ENCODE measurements at regions not wholly inside any gene's neighbourhood (a gene's known extent, or its start where the extent isn't known, plus 50 kb on each side); places are given as distances from the start of the nearest gene placed in this dataset.

DNA sequence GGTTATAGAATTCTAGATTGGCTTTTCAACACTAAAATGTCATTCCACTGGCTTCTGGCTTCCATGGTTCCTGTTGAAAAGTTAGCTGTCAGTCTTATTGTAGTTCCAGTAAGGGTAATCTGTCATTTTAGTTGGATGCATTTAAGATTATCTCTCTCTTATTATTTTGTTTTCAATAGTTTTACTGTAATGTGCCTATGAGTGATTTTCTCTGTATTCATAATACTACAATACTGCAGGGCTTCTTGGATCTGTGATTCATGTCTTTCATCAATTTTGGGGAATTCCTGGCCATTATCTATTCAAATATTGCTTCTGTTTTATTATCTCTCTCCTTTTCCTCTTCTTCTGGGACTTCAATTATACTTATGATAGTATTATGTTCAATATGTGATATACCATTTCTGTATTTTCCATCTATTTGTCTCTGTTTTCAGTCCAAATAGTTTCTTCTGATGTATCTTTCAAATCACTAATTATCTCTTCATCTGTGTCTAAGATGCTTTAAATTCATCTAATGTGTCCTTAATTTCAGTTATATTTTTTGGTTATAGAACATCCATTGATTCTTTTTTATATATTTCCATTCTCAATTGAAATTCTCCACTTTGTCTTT lies 101.5 kb downstream of the KCTD15 start:
- no peak for DNase-seq (ENCODE audit: low read depth in 2 of 2)

DNA sequence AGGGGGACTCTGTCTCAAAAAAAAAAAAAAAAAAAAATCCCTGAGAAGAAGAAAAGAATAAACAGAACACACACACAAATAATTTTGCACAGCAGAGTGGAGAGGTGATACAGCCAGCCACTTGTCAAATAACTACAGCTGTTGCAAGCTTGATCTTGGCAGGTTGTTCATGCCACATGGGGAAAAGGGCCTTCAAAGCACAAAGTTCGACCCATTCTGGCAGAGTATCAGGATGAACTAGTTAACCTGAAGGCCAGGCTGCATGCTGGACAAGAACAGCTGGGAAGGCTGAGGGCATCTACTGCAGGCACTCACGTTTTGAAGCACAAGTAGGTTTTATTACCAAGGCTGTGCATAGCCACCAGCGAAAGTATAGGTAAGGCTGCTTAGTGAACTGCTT lies 104.1 kb downstream of the KCTD15 start:
- no peak for DNase-seq (ENCODE audit: low read depth in 2 of 2)

DNA sequence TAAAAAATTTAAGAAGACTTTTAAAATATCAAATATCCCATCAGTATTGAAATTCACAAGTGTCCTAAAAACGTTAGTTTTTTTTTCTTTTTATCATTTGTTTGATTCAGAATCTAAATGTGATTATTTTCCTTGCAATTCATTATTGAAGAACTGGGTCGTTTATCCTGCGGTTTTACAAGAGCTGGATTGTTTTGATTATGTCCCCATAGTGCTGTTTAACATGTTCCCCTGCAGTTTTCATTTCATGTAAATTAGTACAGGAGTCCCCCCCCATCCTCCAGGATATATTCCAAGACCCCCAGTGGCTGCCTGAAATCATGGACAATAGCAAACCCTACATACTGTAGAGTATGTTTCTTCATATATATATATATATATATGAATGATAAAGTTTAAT lies 105.7 kb downstream of the KCTD15 start:
- no peak for DNase-seq (ENCODE audit: low read depth in 2 of 2)

DNA sequence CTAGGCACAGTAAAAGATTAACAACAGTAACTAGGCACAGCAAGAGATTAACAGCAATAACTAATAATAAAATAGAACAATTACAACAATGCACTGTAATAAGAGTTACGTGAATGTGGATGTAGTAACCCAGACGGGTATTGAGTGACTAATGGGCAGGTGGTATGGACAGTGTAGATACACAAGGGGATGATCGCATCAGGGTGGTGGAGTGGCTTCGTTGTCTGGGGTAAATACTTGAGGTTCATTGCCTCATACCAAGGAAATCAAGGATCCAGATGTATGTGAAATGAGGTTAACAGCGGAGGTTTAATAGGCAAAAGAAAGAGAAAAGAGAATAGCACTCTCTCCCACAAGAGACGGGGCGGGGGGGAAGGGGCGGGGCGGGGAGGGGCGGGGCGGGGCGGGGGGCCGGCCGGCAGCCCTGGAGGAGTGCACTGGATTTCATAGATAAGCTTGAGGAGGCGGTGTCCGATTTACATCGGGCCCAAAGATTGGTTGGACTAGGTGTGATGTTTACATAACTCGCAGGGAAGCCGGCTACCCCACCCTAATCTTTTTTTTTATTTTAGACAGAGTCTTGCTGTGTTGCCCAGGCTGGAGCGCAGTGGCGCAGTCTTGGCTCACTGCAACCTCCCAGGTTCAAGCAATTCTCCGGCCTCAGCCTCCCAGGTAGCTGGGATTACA lies 106.3 kb downstream of the KCTD15 start:
- no peak for DNase-seq (ENCODE audit: low read depth in 2 of 2)

DNA sequence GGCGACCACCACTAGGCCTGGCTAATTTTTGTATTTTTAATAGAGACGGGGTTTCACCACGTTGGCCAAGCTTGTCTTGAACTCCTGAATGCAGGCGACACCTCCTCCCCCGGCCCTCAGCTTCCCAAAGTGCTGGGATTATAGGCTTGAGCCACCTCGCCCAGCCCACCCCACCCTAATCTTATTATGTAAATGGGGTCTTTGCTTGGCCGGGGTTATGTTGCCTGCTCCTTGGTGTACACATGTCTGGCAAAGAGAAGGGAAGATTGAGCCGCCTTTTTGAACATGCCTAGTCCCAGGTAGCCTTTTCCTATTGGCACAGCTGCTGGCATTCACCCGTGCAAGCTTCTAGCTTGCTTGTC lies 106.8 kb downstream of the KCTD15 start:
- DNase-seq (ENCODE audit: low read depth in 2 of 2) = no peak

DNA sequence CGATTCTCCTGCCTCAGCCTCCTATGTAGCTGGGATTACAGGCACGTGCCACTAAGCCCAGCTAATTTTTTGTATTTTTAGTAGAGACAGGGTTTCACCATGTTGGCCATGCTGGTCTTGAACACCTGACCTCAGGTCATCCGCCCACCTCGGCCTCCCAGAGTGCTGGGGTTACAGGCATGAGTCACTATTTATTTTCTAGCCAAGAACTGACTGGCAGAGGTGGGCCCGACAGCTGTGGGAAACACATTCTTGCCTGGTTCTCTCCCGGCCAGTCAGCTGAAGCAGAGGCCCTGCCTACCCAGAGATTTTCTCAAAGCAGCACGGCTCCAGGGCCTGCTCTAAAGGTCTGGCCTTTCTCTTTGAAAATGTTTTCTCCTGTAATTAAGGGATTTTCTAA lies 108.0 kb downstream of the KCTD15 start:
- DNase-seq (ENCODE audit: low read depth in 2 of 2) = peak in 1 of 2 donors; percentile 92

DNA sequence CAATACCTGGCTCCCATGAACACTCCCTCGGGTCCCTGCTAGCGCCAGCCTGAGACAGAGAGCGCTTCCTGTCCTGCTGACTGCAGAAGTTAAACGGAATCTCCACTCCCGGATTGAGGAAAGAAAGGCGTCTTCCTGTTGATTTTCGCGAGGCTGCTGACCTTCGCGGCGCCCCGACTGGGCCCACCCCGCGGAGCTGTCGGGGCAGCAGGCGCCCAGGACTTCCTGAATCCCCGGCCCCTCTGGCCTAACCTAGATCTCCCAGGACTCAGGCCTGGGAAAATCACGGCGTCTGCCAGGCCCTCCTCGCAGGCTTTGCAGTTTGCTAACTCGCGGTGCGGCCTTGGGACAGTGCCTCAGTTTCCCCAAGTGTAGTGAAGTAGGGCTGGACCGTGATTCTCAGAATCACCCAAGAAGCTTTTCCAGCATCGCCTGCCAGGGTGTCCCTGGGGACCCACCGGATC lies 108.8 kb downstream of the KCTD15 start:
- peak in 1 of 2 donors; percentile 77 for DNase-seq (ENCODE audit: low read depth in 2 of 2)

DNA sequence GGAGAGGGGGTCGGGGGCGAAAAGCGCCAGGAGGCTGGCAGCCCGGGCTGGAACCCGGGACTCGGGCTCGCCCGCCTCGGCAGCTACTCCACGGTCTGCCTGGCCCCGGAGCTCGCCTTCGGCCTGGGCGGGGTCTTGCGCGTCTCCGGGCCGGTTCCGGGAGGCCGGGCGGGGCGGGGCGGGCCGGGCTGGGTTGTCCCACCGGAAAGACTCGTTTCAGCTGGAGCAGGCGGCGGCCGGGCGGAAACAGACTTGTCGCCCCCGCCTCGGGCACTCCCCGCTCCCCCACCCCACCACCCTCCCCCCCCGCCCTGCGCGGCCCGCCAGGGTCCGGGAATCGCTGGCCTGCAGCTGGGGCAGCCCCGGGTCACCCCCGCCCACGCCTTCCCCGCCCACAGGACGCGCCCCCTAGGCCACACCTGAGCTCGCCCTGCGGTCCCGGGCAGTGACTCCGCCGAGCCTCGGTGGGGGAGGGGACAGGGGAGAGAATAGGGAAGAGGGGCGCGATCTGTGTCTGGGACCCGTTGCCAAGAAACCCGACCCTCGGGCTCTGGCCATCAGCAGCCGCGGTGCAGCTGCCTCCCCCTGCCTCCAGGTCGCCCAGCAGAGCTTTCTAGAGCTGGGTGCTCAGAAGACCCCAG lies 109.4 kb downstream of the KCTD15 start:
- peak in 1 of 2 donors; percentile 62 for DNase-seq (ENCODE audit: low read depth in 2 of 2)

DNA sequence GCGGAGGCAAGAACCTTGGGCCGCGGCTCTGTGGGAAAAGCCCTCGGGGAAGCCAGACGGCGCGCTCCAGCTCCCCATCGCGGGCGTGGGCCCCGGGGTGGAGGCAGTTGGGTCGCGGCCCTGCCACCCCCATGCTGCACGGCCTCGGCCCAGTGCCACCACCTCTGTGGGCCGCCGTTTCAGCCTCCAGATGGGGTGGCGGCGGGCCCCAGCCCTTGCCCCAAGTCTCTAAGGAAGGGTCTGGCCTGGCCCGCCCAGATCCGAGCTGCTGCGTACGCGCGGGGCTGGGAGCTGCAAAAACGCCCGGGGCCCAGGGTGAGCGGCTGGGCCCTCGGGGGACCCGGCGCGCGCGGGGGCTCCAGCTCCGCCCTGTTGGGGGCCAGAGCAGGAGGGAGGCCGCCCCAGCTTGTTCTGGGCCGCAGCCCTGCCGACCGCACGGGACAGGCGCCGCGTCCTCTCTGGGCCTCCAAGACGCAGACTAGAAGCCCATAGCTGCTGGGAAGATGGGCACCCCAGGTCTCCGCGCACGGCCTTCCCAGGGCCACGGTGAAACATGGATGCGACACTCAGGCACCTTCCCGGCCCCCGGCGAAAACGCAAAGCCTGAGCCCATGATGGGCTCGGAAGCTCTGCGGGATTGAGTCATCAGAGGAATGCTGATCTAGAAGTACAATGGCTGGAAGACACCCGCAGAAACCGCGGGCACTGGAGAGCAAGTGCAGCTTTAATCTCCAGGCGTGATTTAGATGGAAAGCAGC lies 110.1 kb downstream of the KCTD15 start:
- DNase-seq (ENCODE audit: low read depth in 2 of 2) = peak in 1 of 2 donors; percentile 47

DNA sequence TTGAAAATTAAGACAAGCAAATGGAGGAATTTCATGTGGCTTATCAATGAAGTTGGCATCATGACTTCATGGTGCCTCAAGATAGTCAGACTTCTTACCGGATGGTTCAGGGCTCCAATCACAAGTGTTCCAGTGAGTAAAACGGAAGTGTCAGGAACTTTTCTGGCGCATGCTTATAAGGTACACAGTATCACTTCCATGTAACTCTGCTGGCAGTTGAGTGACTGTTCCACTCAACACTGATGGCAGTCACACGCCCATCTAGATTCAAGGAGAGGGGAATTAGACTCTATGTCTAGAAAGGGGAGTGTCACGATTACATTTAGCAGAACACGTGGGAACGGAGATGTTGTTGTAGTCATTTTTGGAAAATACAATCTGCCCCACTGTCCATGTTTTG lies 114.3 kb downstream of the KCTD15 start:
- no peak for DNase-seq (ENCODE audit: low read depth in 2 of 2)

DNA sequence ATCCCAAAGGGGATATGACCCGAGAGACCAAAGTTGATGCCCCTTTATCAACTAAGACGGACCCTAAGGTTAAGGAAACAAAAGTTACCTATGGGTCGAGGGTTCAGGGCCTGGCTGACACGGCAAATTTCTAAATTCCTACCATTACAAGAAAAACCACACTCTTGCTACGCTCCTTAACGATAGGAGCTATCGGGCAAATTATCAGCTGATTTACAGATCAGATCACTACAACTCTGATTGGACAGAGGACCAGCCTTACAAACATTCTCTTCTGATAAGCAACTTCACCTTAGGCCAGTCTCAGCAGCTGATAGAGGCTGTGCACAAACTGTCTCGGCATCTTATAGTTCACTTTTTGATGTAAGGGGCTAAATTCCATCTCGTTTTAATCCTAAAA lies 117.9 kb downstream of the KCTD15 start:
- no peak for DNase-seq (ENCODE audit: low read depth in 2 of 2)

DNA sequence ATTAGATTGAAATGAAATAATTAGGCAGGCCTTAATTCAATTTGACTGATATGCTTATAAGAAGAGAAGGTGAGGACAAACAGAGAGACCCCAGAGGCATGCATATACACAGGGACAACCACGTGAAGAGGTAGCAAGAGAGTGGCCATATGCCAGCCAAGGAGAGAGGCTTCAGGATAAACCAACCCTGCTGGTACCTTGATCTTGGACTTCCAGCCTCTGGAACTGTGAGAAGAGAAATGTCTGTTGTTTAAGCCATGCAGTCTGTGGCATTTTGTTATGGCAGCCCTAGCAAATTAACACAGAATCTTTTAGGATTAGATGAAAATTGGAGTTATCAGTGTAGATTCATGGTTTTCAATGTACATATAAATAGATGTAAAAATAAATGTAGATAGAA lies 120.1 kb downstream of the KCTD15 start:
- no peak for DNase-seq (ENCODE audit: low read depth in 2 of 2)

DNA sequence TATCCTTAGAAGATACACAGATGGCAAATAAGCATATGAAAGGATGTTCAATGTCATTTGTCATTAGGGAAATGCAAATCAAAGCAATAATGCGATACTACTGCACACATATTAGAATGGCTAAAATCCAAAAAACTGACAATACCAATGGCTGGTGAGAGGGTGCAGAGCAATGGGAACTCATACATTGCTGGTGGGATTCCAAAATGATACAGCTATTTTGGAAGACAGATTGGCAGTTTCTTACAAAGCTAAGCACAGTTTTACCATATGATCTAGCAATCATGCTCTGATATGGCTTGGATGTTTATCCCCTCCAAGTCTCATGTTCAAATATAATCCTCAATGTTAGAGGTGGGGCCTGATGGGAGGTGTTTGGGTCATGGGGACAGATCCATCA lies 122.6 kb downstream of the KCTD15 start:
- DNase-seq (ENCODE audit: low read depth in 2 of 2) = no peak

DNA sequence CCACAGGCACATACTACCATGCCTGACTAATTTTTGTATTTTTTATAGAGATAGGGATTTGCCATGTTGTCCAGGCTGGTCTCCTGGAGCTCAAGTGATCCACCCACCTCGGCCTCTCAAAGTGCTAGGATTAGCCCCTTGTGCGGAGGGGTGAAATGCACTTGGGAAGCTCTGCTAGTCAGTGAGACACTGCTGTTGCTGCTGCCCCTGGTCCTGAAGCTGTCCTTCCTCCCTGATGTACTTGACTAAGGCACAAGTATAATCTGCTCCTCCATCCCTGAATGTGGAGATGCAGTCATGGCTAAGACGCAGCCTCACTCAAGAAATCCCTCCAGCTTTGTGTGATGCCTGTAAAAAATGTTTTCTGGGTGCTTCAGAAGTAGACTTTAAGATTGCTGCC lies 124.5 kb downstream of the KCTD15 start:
- DNase-seq (ENCODE audit: low read depth in 2 of 2) = no peak

DNA sequence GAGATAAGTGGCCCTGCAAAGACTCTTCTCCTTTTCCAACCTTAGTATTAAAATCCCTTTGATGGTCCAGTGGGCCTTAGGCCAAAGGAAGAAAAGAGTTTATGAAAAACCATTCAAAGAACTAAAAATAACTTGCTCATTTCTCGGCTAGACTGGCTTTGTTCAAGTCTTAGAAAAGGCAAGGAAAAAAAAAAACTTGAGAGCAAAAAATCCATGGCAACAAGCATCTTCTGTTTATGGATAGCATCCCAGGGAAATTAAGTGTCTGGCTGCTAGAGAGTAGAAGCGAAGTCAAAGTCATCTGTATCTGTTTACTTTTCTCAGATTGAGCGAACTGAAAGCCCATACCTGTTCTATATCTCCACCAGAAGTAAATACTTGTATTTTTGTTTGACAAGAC lies 129.6 kb downstream of the KCTD15 start:
- no peak for DNase-seq (ENCODE audit: low read depth in 2 of 2)

DNA sequence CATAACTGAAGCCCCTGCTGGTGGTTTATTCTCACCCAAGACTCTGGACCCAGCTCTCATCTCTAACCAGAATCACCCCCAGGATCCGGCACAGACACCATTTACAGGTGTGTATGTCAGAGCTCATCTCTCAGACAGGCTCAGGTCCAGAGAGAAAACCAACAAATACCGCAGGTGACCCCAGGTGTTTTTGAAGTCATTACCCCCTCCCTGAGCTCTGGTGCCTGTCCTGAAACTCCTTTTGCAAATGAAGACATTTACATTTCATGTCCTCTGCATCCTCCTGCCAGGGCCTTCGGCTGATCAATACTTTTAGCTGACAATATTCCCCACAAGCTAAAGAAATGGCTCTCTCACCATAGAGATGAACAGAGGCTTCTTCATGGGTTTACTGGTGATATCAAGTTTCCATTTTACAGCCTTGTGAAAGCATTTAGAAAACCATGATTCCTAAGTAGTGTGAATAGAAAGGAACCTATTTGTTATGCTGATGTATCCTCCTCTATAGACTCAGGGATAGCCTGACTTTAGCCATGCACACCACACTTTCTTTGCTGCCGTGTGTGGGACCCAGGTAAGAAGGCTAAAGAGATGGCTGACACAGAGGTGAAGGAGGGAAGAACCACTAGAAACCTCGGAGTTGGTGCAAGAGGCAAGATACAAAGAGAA lies 131.3 kb downstream of the KCTD15 start:
- DNase-seq (ENCODE audit: low read depth in 2 of 2) = no peak

DNA sequence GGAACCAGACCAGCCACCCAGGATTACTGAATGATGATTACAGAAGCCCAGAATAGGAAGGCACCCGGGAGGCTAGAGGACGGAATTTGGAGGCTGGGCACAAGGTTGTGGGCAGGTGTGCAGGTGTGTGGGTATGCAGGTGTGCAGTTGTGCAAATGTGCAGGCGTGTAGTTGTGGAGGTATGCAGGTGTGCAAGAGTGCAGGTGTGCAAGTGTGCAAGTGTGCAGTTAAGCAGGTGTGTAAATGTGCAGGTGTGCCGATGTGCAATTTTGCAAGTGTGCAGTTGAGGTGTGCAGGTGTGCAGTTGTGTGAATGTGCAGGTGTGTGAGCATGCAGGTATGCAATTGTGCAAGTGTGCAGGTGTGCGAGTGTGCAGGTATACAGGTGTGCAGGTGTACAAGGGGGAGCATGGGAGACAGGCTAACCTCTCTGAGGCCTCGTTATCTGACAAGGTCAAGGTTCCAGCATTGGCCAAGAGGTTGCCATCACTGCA lies 131.8 kb downstream of the KCTD15 start:
- DNase-seq (ENCODE audit: low read depth in 2 of 2) = no peak

DNA sequence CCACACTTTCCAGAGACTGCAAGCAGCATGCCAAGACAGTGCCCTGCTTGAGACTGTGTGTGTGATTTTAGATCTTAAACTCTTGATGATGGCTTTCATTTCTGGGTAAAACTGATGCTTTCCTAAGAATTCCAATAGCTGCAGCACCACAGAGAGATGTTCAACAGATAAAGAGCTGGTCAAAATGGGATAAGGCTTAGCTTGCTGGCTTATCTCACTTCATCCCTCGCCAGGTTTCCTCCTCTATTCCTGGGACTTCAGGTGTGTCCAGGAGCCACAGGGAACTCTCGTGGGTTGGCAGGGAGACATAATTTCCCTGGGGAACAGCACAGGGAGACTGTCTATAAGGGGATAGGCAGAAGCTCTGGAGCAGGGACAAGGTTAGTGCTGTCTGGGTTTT lies 137.3 kb downstream of the KCTD15 start:
- no peak for DNase-seq (ENCODE audit: low read depth in 2 of 2)

DNA sequence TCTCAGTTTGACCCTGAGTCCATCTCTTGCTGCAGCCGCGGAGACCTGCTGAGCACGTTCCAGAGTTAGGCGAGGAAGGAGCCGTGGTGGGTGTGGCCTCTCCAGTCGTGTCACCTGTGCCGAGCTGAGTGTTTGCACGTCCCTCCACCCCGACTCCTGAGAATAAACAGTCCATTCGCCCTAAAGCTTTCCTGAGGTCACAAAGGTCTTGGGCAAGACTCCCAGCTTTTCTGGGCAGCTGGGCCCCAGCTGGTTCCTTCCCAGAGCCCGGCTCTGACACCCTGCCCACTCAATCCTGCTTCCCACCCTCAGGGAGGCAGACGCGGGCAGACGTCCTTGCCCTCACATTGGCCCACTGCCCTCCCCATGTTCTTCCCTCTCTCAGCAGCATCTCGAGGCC lies 142.2 kb downstream of the KCTD15 start:
- no peak for DNase-seq (ENCODE audit: low read depth in 2 of 2)

DNA sequence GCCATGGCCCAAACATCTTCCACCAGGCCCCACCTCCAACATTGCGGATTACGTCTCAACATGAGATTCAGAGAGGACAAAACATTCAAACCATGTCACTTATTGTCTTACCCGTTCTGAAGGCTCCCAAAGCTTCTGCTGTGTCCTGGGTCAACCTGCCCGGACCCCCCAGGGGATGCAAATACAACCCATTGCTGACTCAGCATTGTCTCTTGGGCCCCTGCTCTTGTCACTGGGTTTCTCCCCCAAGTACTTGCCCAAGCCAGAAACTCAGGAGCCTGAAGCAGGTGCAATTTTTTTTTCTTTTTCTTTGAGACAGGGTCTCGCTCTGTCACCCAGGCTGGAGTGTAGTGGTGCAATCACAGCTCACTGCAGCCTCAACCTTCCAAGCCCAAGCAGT lies 144.5 kb downstream of the KCTD15 start:
- DNase-seq (ENCODE audit: low read depth in 2 of 2) = no peak

DNA sequence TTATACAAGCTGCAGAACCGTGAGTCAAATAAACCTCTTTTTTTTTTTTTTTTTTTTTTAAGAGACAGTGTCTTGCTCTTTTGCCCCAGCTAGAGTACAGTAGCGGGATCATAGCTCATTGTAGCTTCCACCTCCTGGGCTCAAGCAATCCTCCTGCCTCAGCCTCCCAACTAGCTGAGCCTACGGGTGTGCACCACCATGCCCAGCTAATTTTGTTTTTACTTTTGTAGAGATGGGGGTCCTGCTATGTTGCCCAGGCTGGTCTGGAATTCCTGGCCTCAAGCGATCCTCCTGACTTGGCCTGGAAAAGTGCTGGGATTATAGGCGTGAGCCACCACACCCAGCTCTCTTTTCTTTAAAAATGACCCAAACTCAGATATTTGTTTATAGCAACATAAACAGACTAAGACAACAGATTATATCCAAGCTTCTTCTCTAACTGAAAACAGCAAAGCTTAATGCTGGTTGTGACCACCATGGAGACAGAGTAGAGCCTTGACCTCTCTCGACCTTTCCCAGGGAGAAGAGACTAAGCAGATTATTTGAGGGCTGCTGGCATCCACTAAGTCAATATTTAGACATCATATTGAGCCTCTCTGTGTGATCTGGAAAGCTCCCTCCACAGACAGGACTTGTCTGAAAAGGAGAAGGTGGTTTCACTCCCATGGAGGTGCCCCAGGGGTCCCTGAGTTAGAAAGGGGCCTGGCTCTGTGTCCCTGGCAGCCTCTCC lies 150.0 kb downstream of the KCTD15 start:
- no peak for DNase-seq (ENCODE audit: low read depth in 2 of 2)
